GM21723 (cell line): ENCODE measurements at regions not wholly inside any gene's neighbourhood (a gene's known extent, or its start where the extent isn't known, plus 50 kb on each side); places are given as distances from the start of the nearest gene placed in this dataset.
"Not testable (repeated sequence)": the region's sequence is repeated elsewhere in the genome, so short reads cannot be mapped to it uniquely, and the experiment has no call there.

Experiments used
- ATAC-seq: cut with Tn5 transposase; IDR thresholded peaks from one replicate; pipeline ENCODE4 v1.9.1; 2021; ENCODE audit warnings: mild to moderate bottlenecking, moderate library complexity; ENCODE audit not compliant: unreplicated experiment

GRCh38 chr1:238408737-238409136, 518.0 kb upstream of the ZP4 start:
- ATAC-seq: no peak

GRCh38 chr1:238406098-238406860, 515.6 kb upstream of the ZP4 start:
- ATAC-seq: no peak

- no peak for ATAC-seq
Observed at GRCh38 chr1:238404921-238405320, 514.2 kb upstream of the ZP4 start.

- no peak for ATAC-seq
Observed at GRCh38 chr1:238404481-238404880, 513.8 kb upstream of the ZP4 start.

DNA sequence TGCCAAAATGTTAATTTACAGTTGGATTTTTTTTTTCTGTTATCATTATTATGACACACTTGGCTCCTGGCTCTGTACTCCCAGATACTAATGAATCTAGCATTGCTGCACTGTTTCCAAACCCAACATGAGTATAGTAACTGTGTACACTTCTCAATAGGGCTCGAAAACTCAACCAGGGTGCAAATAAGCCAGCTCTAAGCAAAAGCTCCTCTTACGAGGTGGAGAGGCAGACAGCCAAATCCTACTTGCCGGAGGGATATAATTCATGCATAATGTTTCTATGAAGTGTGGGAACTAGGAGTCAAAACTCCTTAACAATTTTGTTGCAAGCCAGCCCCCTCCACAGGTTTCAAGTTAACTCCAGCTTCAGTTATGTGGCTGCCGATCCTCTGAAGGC, 510.4 kb upstream of the ZP4 start:
- no peak for ATAC-seq

- ATAC-seq: no peak
Observed at GRCh38 chr1:238399558-238399957, 508.8 kb upstream of the ZP4 start.

- ATAC-seq: no peak
Observed at GRCh38 chr1:238396140-238396539, 505.4 kb upstream of the ZP4 start.

DNA sequence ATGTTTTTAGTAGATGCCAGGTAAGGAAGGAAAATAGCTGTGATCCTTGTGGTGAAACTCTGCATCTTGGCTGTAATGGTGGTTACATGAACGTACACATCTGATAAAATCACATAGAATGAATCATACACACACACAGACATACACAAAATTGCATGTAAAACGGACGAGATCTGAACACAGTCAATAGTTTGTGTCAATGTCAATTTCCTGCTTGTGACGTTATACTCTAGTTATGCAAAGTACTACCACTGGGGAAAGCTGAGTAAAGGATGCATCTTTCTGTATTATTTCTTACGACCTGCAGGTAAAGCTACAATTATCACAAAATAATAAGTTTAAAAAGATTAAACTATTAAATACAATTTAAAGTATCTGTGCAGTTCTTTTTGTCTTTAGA, 493.7 kb upstream of the ZP4 start:
- no peak for ATAC-seq

DNA sequence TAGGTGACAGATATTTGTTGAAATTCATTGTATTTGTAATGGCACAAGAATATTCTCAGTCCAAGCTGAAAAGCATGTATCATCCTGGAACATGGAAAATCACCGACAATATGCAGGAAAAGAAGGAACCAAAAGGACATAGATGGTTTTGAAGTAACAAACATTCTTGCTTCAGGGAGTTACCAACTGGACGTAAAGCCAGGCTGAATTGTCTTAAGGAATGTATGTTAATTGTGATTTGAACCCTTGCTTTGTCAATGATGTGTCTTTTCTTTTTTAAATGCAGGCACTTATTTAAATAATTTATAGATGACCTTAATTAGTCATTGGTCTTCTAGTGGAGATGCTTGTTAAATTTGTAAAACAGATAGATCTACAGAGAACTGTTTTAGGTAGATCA, 489.4 kb upstream of the ZP4 start:
- no peak for ATAC-seq

GRCh38 chr1:238379446-238379845, 488.7 kb upstream of the ZP4 start:
- not testable (repeated sequence) for ATAC-seq

- ATAC-seq: no peak
Observed at GRCh38 chr1:238377280-238377919, 486.7 kb upstream of the ZP4 start.

- ATAC-seq: no peak
Observed at GRCh38 chr1:238370599-238370998, 479.9 kb upstream of the ZP4 start.

DNA sequence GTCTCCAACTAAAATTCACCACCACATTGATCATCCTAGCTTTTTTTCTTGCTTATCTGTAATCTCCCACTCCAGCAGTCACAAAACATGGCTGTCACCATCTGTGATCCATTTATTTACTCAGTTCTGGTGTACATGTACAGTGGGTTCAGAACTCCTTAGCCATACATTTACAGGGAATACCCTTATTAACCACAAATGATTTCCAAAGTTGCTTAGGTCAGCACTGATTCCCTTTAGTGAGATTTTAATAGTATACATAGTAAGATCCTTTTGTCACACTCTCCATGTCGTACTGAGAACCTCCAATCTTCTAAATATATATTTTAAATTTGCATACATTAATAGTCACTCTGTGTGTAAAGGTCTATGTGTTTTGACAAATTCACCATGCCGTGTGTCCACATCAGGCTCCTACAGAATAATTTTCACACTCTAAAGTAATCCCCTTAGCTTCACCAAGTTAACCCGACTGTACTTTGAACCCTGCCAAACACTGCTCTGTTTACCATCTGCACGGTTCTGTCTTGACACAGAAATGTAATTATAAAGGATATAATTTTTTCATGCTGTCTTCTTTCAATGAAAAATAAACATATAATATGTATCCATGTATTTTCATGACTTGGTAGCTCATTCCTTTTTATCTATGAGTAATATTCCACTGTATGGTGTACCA, 473.6 kb upstream of the ZP4 start:
- ATAC-seq: no peak

GRCh38 chr1:238360474-238360873, 469.8 kb upstream of the ZP4 start:
- no peak for ATAC-seq

DNA sequence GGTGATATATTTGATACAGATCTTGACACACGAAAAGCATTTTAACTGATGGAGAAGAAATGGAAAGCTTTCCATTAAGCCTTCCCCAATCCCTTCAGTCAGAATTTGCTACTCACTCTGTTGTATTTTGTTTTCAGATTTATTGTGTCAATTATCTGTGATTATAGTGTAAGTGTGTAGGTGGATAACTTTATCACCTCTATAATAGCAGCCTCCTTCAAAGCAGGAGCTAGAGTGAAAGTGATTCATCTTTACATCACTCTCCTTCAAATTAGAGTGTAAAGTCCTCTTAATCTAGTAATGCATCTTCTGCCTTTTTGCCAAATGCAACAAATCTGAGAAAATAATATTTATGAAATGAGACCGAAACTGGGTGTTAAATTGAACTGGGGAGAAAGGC, 459.7 kb upstream of the ZP4 start:
- ATAC-seq: no peak

DNA sequence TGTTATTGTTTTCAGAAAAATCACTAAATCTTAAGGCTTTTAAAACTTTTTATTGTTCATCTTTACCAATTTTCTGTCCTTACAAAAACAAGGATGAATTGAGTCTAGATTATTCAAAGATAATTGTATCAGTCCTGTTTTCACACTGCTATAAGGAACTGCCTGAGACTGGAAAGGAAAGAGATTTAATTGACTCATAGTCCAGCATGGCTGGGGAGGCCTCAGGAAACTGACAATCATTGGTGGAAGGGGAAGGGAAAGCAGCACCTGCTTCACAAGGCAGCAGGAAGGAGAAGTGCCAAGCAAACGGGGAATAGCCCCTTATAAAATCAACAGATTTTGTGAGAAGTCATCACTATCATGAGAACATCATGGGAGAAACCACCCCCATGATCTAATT, 455.6 kb upstream of the ZP4 start:
- ATAC-seq: no peak

- ATAC-seq: no peak
Observed at GRCh38 chr1:238345837-238346236, 455.1 kb upstream of the ZP4 start.

DNA sequence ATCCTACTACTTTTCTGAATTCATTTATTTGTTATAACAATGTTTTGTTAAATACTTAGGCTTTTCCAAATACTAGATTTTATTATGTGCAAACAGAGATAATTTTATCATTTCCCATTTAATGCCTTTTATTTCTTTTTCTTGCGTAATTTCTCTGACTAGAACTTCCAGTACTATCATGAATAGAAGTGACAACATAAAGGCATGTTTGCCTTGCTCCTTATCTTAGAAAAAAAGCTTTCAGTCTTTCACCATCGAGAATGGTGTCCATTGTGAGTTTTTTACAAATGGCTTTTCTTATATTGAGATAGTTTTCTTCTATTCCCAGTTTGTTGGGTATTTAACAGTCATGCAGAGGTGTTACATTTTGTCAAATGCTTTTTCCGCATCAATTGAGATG, 453.1 kb upstream of the ZP4 start:
- no peak for ATAC-seq

DNA sequence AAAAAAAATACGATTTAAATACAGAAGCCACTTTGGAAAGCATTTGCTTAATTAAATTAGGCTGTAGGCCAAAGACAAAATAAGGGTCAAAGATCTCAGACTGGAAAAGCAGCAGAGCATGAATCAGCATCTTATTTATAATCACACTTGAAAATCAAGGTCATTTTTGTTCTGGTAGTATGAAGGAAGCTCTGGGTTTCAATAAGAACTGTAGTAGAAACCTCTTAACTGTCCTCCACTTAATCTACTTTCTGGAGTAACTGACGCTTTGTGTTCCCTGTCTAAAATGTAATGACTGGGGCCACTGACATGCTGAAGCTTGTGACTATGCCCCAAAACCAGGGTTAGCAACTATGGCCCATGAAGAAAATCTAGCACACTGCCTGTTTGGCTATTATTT, 450.7 kb upstream of the ZP4 start:
- ATAC-seq: no peak

DNA sequence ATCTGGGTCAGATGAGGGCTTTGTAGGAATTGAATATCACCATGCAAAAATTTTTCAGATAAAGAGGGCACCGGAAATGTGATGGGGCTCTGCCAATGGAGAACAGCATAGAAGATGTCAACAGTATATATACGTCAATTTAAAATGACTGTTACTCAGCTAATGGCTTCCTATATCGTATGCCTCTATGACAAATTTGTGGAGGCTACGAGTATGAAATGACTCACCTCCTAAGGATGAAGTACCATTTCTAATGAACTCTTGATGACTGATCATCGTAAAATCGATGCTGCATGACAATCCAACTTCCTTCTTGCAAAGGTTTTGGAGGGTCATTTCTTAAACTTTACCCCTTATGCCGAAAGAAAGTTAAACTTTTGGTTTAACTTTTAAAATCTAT, 450.3 kb upstream of the ZP4 start:
- no peak for ATAC-seq

DNA sequence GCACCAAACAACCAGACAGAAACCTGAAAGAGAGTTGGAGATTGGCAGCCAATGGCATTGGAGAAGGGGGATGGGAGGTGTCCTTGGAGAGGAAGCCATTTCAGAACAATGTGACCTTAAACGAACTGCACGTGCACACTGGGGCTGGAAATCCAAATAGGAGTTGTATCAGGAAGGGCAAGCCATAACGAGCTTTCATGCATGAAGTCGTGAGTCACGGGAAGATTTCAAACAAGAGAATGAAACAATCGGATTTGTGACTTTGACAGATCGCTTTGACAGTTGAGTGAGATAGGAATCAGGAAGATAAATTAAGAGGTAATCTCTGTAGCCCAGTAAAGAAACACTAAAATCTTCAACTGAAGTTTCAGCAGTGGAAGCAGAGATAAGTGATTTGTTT, 445.8 kb upstream of the ZP4 start:
- ATAC-seq: no peak

GRCh38 chr1:238334170-238334569, 443.4 kb upstream of the ZP4 start:
- no peak for ATAC-seq
